ENCODE measurements at regions not wholly inside any gene's neighbourhood (a gene's known extent, or its start where the extent isn't known, plus 50 kb on each side); places are given as distances from the start of the nearest gene placed in this dataset.

DNA sequence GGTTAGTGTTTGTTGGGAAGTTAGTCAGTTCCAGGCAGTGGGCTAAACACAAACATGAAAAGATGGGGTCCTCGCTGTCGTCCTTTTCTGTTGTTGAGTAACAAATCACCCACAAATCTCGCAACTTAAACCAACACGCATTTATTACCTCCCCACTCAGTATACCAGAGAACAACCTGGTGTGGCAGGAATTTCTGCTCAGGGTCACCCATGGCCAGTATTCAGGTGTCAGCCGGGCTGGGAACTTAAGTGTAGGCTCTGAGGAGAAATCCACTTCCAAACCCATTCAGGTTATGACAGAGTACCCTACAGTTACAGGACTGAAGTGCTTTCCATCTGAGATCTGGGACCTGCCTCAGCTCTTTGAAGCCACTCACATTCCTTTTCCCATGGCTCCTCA lies 73.6 kb upstream of the SP4 start:
- Histone ChIP-seq H3K4me2 (ENCODE audit: low read length) (no peak overlapping the region), H2AFZ (ENCODE audit: low read length) (no peak overlapping the region), H3K36me3 (ENCODE audit: low read depth, low read length) (no peaks in the 10 kb centered on the region), H3K9me2 (replicated peaks; ENCODE audit: low read length) (no peaks in the 10 kb centered on the region), H3K4me3 (ENCODE audit: low read length) (no peak overlapping the region), H3K4me1 (ENCODE audit: insufficient read depth, low read length) (no peaks in the 10 kb centered on the region), H3F3A (ENCODE audit: low read length, unreplicated experiment) (no peaks in the 10 kb centered on the region), H3K9me3 (ENCODE audit: low read length) (no peaks in the 10 kb centered on the region), H4K20me1 (ENCODE audit: low read length) (no peaks in the 10 kb centered on the region), H3K27me3 (ENCODE audit: low read length) (peaks cover 51% of the 10 kb centered on the region), H3K9ac (ENCODE audit: low read length) (no peak overlapping the region), H3K27ac (ENCODE audit: low read length) (no peak overlapping the region), H3K79me2 (ENCODE audit: low read length) (no peaks in the 10 kb centered on the region)
- CTCF ChIA-PET, result no interaction called here
- TF ChIP-seq, protein P1, sequence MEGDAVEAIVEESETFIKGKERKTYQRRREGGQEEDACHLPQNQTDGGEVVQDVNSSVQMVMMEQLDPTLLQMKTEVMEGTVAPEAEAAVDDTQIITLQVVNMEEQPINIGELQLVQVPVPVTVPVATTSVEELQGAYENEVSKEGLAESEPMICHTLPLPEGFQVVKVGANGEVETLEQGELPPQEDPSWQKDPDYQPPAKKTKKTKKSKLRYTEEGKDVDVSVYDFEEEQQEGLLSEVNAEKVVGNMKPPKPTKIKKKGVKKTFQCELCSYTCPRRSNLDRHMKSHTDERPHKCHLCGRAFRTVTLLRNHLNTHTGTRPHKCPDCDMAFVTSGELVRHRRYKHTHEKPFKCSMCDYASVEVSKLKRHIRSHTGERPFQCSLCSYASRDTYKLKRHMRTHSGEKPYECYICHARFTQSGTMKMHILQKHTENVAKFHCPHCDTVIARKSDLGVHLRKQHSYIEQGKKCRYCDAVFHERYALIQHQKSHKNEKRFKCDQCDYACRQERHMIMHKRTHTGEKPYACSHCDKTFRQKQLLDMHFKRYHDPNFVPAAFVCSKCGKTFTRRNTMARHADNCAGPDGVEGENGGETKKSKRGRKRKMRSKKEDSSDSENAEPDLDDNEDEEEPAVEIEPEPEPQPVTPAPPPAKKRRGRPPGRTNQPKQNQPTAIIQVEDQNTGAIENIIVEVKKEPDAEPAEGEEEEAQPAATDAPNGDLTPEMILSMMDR (conservative IDR thresholded peaks at IDR 0.05; ENCODE audit: low read depth, low read length), result no peak
- no peak for TF ChIP-seq EZH2phosphoT487 (IDR thresholded peaks at IDR 0.05; ENCODE audit: borderline replicate concordance, low read length)
- no peak for TF ChIP-seq EZH2 (IDR thresholded peaks at IDR 0.05; ENCODE audit: low read length, unreplicated experiment)
- ATAC-seq (no peak), DNase-seq (no peak)
- BruUV-seq (replicated peaks), result no TSS peak
- intact Hi-C loops (cut with micrococcal nuclease), result no loop called here
- POLR2A ChIA-PET (ENCODE audit: unreplicated experiment), result no interaction called here

DNA sequence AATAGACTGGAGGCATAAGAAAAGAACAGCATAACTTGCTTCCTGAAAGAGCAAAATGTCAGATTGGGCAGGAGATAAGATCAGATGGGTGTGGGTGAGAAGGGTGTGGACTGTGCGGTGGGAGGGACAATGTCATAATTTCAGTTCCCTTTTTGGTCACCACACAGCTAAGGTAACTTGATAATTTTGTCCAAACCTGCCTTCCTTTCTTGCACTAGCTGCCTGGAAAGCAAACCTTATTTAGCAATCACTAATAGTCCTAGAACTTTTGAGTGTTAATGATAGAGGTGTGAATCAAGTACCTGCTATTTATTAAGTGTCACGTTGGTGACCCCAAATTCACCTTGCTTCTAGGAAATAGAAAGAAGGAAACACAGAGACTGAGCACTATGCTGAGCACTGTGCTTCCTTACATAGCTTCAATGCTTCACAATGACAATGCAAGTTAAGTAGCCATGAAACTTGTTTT lies 72.4 kb upstream of the SP4 start:
- Histone ChIP-seq H3K27me3 (ENCODE audit: low read length) (peaks cover 47% of the 10 kb centered on the region), H2AFZ (ENCODE audit: low read length) (no peak overlapping the region), H3K4me2 (ENCODE audit: low read length) (no peak overlapping the region), H3K27ac (ENCODE audit: low read length) (no peak overlapping the region), H4K20me1 (ENCODE audit: low read length) (no peaks in the 10 kb centered on the region), H3K9me3 (ENCODE audit: low read length) (no peaks in the 10 kb centered on the region), H3K4me1 (ENCODE audit: insufficient read depth, low read length) (no peaks in the 10 kb centered on the region), H3K4me3 (ENCODE audit: low read length) (no peak overlapping the region), H3K36me3 (ENCODE audit: low read depth, low read length) (no peaks in the 10 kb centered on the region), H3K79me2 (ENCODE audit: low read length) (no peaks in the 10 kb centered on the region), H3K9ac (ENCODE audit: low read length) (no peak overlapping the region), H3K9me2 (replicated peaks; ENCODE audit: low read length) (no peaks in the 10 kb centered on the region), H3F3A (ENCODE audit: low read length, unreplicated experiment) (no peaks in the 10 kb centered on the region)
- no TSS peak for BruUV-seq (replicated peaks)
- POLR2A ChIA-PET (ENCODE audit: unreplicated experiment), result no interaction called here
- DNase-seq, result no peak
- CTCF ChIA-PET, result no interaction called here
- no peak for ATAC-seq
- intact Hi-C loops (cut with micrococcal nuclease), result no loop called here
- no peak for TF ChIP-seq EZH2 (IDR thresholded peaks at IDR 0.05; ENCODE audit: low read length, unreplicated experiment)
- TF ChIP-seq, protein P1 (conservative IDR thresholded peaks at IDR 0.05; ENCODE audit: low read depth, low read length), result no peak

DNA sequence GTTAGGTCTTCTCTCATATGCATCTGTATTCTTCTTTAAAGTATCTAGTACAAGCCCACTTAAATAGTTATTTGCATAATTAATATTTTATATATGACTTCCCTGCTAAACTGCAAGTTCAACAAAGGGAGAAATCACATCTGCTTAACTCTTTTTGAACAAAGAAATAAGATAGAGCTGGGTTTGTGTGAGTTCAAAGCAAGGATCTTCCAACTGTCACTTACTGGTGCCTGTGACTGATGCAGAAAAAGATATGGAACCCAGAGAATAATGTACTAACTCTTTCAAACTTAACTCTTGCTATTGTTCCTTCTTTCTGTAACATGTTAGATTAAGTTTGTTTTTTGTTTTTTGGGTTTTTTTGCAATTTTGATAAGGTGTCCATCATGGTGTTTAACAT lies 71.3 kb upstream of the SP4 start:
- H4K20me1 ChIP-seq (ENCODE audit: low read length), result no peaks in the 10 kb centered on the region
- no peak overlapping the region for H3K4me3 ChIP-seq (ENCODE audit: low read length)
- no peak overlapping the region for H3K9ac ChIP-seq (ENCODE audit: low read length)
- ChIA-PET CTCF (no interaction called here), POLR2A (ENCODE audit: unreplicated experiment) (no interaction called here)
- H3K4me1 ChIP-seq (ENCODE audit: insufficient read depth, low read length), result no peaks in the 10 kb centered on the region
- no peaks in the 10 kb centered on the region for H3F3A ChIP-seq (ENCODE audit: low read length, unreplicated experiment)
- DNase-seq (no peak), ATAC-seq (no peak)
- no peak overlapping the region for H3K4me2 ChIP-seq (ENCODE audit: low read length)
- TF ChIP-seq EZH2phosphoT487 (IDR thresholded peaks at IDR 0.05; ENCODE audit: borderline replicate concordance, low read length) (no peak), EZH2 (IDR thresholded peaks at IDR 0.05; ENCODE audit: low read length, unreplicated experiment) (no peak)
- TF ChIP-seq, protein P1 (conservative IDR thresholded peaks at IDR 0.05; ENCODE audit: low read depth, low read length), result no peak
- H3K36me3 ChIP-seq (ENCODE audit: low read depth, low read length), result no peaks in the 10 kb centered on the region
- no TSS peak for BruUV-seq (replicated peaks)
- H3K79me2 ChIP-seq (ENCODE audit: low read length), result no peaks in the 10 kb centered on the region
- no peaks in the 10 kb centered on the region for H3K9me2 ChIP-seq (replicated peaks; ENCODE audit: low read length)
- H3K27me3 ChIP-seq (ENCODE audit: low read length), result peaks cover 44% of the 10 kb centered on the region
- intact Hi-C loops (cut with micrococcal nuclease), result no loop called here
- H2AFZ ChIP-seq (ENCODE audit: low read length), result no peak overlapping the region
- no peak overlapping the region for H3K27ac ChIP-seq (ENCODE audit: low read length)
- H3K9me3 ChIP-seq (ENCODE audit: low read length), result no peaks in the 10 kb centered on the region
